MM.1S (cell line): ENCODE measurements at regions not wholly inside any gene's neighbourhood (a gene's known extent, or its start where the extent isn't known, plus 50 kb on each side); places are given as distances from the start of the nearest gene placed in this dataset.
A peak's percentile ranks its signal among the peaks of the same experiment; 100 is the strongest.

ENCODE experiments used
- CTCF ChIP-seq: fragments of 300-600 bp; sonication (generic); IDR thresholded peaks from 2 replicates; pipeline ENCODE4 v1.5.1; 2016; ENCODE audit warnings: antibody characterized with exemption, low read length, mixed read lengths
- EZH2 ChIP-seq: fragments of 300-600 bp; sonication (generic); optimal IDR thresholded peaks from 2 replicates; pipeline ENCODE3; 2017; ENCODE audit warnings: low read depth, mild to moderate bottlenecking, antibody characterized with exemption, low read length, mixed read lengths

GRCh38 chr22:22060200-22061084, 77.9 kb upstream of the TOP3B start:
- TF ChIP-seq CTCF: peak; percentile 95
- no peak for TF ChIP-seq EZH2
